Stimulated activated naive CD8-positive, alpha-beta T cell treated with anti-CD3 and anti-CD28 coated beads, Interleukin-15, Interleukin-2, amounts not matched to agents 100 ng/mL and 50 ng/mL, for 24 hours (primary cell): ENCODE measurements at regions not wholly inside any gene's neighbourhood (a gene's known extent, or its start where the extent isn't known, plus 50 kb on each side); places are given as distances from the start of the nearest gene placed in this dataset.
"Not testable (repeated sequence)": the region's sequence is repeated elsewhere in the genome, so short reads cannot be mapped to it uniquely, and the experiment has no call there.

Source experiments
- H3K27ac Mint-ChIP-seq: one replicate; pipeline ENCODE4 v1.8.0; 2021; ENCODE audit warnings: mild to moderate bottlenecking, mixed read lengths
- H3K27me3 Mint-ChIP-seq: one replicate; pipeline ENCODE4 v1.8.0; 2021; ENCODE audit warnings: mixed read lengths
- H3K36me3 Mint-ChIP-seq: one replicate; pipeline ENCODE4 v1.8.0; 2021; ENCODE audit warnings: low read depth, mixed read lengths
- H3K4me1 Mint-ChIP-seq: one replicate; pipeline ENCODE4 v1.8.0; 2021; ENCODE audit warnings: low read depth, mixed read lengths
- H3K4me3 Mint-ChIP-seq: one replicate; pipeline ENCODE4 v1.8.0; 2021; ENCODE audit warnings: mild to moderate bottlenecking, mixed read lengths
- H3K9me3 Mint-ChIP-seq: one replicate; pipeline ENCODE4 v1.8.0; 2021; ENCODE audit warnings: mixed read lengths

- Mint-ChIP-seq H3K36me3 (no peaks in the 10 kb centered on the region), H3K27me3 (peaks cover 41% of the 10 kb centered on the region), H3K4me3 (no peak overlapping the region), H3K27ac (no peak overlapping the region), H3K4me1 (no peaks in the 10 kb centered on the region), H3K9me3 (no peaks in the 10 kb centered on the region)
Observed at GRCh38 chr1:230568008-230568407, 74.3 kb upstream of the COG2 start.

- H3K36me3 Mint-ChIP-seq: no peaks in the 10 kb centered on the region
- H3K9me3 Mint-ChIP-seq: no peaks in the 10 kb centered on the region
- no peak overlapping the region for H3K27ac Mint-ChIP-seq
- no peaks in the 10 kb centered on the region for H3K4me1 Mint-ChIP-seq
- H3K4me3 Mint-ChIP-seq: no peak overlapping the region
- peaks cover 41% of the 10 kb centered on the region for H3K27me3 Mint-ChIP-seq
Observed at GRCh38 chr1:230567221-230567575, 75.1 kb upstream of the COG2 start.

- H3K4me3 Mint-ChIP-seq, H3K4me1 Mint-ChIP-seq, H3K9me3 Mint-ChIP-seq, H3K36me3 Mint-ChIP-seq, H3K27ac Mint-ChIP-seq: not testable (repeated sequence)
- H3K27me3 Mint-ChIP-seq: peaks cover 38% of the 10 kb centered on the region
Observed at GRCh38 chr1:230566532-230567220, 75.6 kb upstream of the COG2 start.

GRCh38 chr1:230565141-230565540 lies 77.1 kb upstream of the COG2 start:
- Mint-ChIP-seq H3K4me3 (no peak overlapping the region), H3K36me3 (no peaks in the 10 kb centered on the region), H3K27ac (no peak overlapping the region), H3K27me3 (peaks cover 29% of the 10 kb centered on the region), H3K9me3 (no peaks in the 10 kb centered on the region), H3K4me1 (no peaks in the 10 kb centered on the region)

- Mint-ChIP-seq H3K27me3 (peaks cover 28% of the 10 kb centered on the region), H3K4me3 (no peak overlapping the region), H3K36me3 (no peaks in the 10 kb centered on the region), H3K4me1 (no peaks in the 10 kb centered on the region), H3K9me3 (no peaks in the 10 kb centered on the region), H3K27ac (no peak overlapping the region)
Observed at GRCh38 chr1:230563591-230563990, 78.7 kb upstream of the COG2 start.

GRCh38 chr1:230561570-230561969 lies 80.7 kb upstream of the COG2 start:
- no peak overlapping the region for H3K27ac Mint-ChIP-seq
- no peaks in the 10 kb centered on the region for H3K36me3 Mint-ChIP-seq

GRCh38 chr1:230558324-230558723 lies 84.0 kb upstream of the COG2 start:
- Mint-ChIP-seq H3K36me3 (no peaks in the 10 kb centered on the region), H3K4me3 (no peak overlapping the region), H3K27ac (no peak overlapping the region), H3K4me1 (no peaks in the 10 kb centered on the region), H3K27me3 (peaks cover 29% of the 10 kb centered on the region), H3K9me3 (no peaks in the 10 kb centered on the region)

More at GRCh38 chr1:230561570-230561969, 80.7 kb upstream of the COG2 start:
- H3K4me1 Mint-ChIP-seq: no peaks in the 10 kb centered on the region
- no peaks in the 10 kb centered on the region for H3K9me3 Mint-ChIP-seq
- H3K27me3 Mint-ChIP-seq: peaks cover 40% of the 10 kb centered on the region
- no peak overlapping the region for H3K4me3 Mint-ChIP-seq

- Mint-ChIP-seq H3K27ac (no peak overlapping the region), H3K27me3 (peaks cover 34% of the 10 kb centered on the region), H3K4me3 (no peak overlapping the region), H3K36me3 (no peaks in the 10 kb centered on the region), H3K9me3 (no peaks in the 10 kb centered on the region), H3K4me1 (no peaks in the 10 kb centered on the region)
Observed at GRCh38 chr1:230556453-230556852, 85.8 kb upstream of the COG2 start.

- peaks cover 34% of the 10 kb centered on the region for H3K27me3 Mint-ChIP-seq
- no peaks in the 10 kb centered on the region for H3K36me3 Mint-ChIP-seq
- no peaks in the 10 kb centered on the region for H3K9me3 Mint-ChIP-seq
- H3K4me1 Mint-ChIP-seq: no peaks in the 10 kb centered on the region
- H3K4me3 Mint-ChIP-seq: no peak overlapping the region
- H3K27ac Mint-ChIP-seq: no peak overlapping the region
Observed at GRCh38 chr1:230555814-230556213, 86.5 kb upstream of the COG2 start.

- Mint-ChIP-seq H3K36me3 (no peaks in the 10 kb centered on the region), H3K27me3 (peaks cover 25% of the 10 kb centered on the region), H3K27ac (no peak overlapping the region), H3K9me3 (no peaks in the 10 kb centered on the region), H3K4me1 (no peaks in the 10 kb centered on the region), H3K4me3 (no peak overlapping the region)
Observed at GRCh38 chr1:230552880-230553279, 89.4 kb upstream of the COG2 start.

GRCh38 chr1:230550945-230551344 lies 91.3 kb upstream of the COG2 start:
- not testable (repeated sequence) for H3K4me3 Mint-ChIP-seq, H3K4me1 Mint-ChIP-seq, H3K27ac Mint-ChIP-seq, H3K36me3 Mint-ChIP-seq, H3K9me3 Mint-ChIP-seq
- H3K27me3 Mint-ChIP-seq: peaks cover 14% of the 10 kb centered on the region

- H3K4me3 Mint-ChIP-seq: no peak overlapping the region
- H3K27ac Mint-ChIP-seq: no peak overlapping the region
- no peaks in the 10 kb centered on the region for H3K36me3 Mint-ChIP-seq
- no peaks in the 10 kb centered on the region for H3K9me3 Mint-ChIP-seq
- H3K27me3 Mint-ChIP-seq: peaks cover 17% of the 10 kb centered on the region
- H3K4me1 Mint-ChIP-seq: no peaks in the 10 kb centered on the region
Observed at GRCh38 chr1:230550428-230550827, 91.9 kb upstream of the COG2 start.

- Mint-ChIP-seq H3K4me1 (no peaks in the 10 kb centered on the region), H3K27me3 (peaks cover 19% of the 10 kb centered on the region), H3K27ac (no peak overlapping the region), H3K36me3 (no peaks in the 10 kb centered on the region), H3K4me3 (no peak overlapping the region), H3K9me3 (no peaks in the 10 kb centered on the region)
Observed at GRCh38 chr1:230549625-230550024, 92.7 kb upstream of the COG2 start.

- H3K36me3 Mint-ChIP-seq: no peaks in the 10 kb centered on the region
- no peaks in the 10 kb centered on the region for H3K4me1 Mint-ChIP-seq
- no peak overlapping the region for H3K4me3 Mint-ChIP-seq
- H3K27ac Mint-ChIP-seq: no peak overlapping the region
- H3K27me3 Mint-ChIP-seq: peaks cover 19% of the 10 kb centered on the region
- no peaks in the 10 kb centered on the region for H3K9me3 Mint-ChIP-seq
Observed at GRCh38 chr1:230548997-230549396, 93.3 kb upstream of the COG2 start.

- Mint-ChIP-seq H3K36me3 (no peaks in the 10 kb centered on the region), H3K9me3 (no peaks in the 10 kb centered on the region), H3K27ac (no peak overlapping the region), H3K4me1 (no peaks in the 10 kb centered on the region), H3K4me3 (no peak overlapping the region), H3K27me3 (peaks cover 25% of the 10 kb centered on the region)
Observed at GRCh38 chr1:230548357-230548756, 93.9 kb upstream of the COG2 start.

- Mint-ChIP-seq H3K9me3 (no peaks in the 10 kb centered on the region), H3K4me1 (peaks cover 6% of the 10 kb centered on the region), H3K36me3 (no peaks in the 10 kb centered on the region), H3K4me3 (no peak overlapping the region), H3K27me3 (peaks cover 21% of the 10 kb centered on the region), H3K27ac (no peak overlapping the region)
Observed at GRCh38 chr1:230545181-230545580, 97.1 kb upstream of the COG2 start.
